ENCODE measurements at regions not wholly inside any gene's neighbourhood (a gene's known extent, or its start where the extent isn't known, plus 50 kb on each side); places are given as distances from the start of the nearest gene placed in this dataset.
"Not testable (repeated sequence)": the region's sequence is repeated elsewhere in the genome, so short reads cannot be mapped to it uniquely, and the experiment has no call there.

GRCh38 chr1:73467731-73468130, 730.2 kb downstream of the LRRIQ3 start:
- no peak for ATAC-seq
- Mint-ChIP-seq H3K4me1 (no peaks in the 10 kb centered on the region), H3K4me3 (no peak overlapping the region), H3K27me3 (no peaks in the 10 kb centered on the region), H3K9me3 (peaks cover 0 to 11% (median 4%) of the 10 kb centered on the region in 11 donors), H3K27ac (no peak overlapping the region), H3K36me3 (no peaks in the 10 kb centered on the region)
- no peaks in the 10 kb centered on the region for H3K9me3 ChIP-seq (ENCODE audit: control insufficient read depth in 2 of 3, low read length in 3 of 3)
- ChIA-PET POLR2A (no interaction called here), CTCF (no interaction called here)
- intact Hi-C loops (cut with micrococcal nuclease) = no loop called here
- no peaks in the 10 kb centered on the region for H3K27me3 ChIP-seq (ENCODE audit: control insufficient read depth in 2 of 2, insufficient read depth in 2 of 2, low read length in 2 of 2)
- no peak for DNase-seq
- H3K36me3 ChIP-seq (ENCODE audit: control insufficient read depth in 2 of 3, insufficient read depth in 3 of 3, low read length in 3 of 3) = no peaks in the 10 kb centered on the region
- no peak overlapping the region for H3K27ac ChIP-seq (ENCODE audit: low read depth, low read length)
- H3K4me3 ChIP-seq (ENCODE audit: low read length) = no peak overlapping the region
- H3K4me1 ChIP-seq (ENCODE audit: control insufficient read depth in 2 of 2, insufficient read depth in 2 of 2, low read length in 2 of 2) = no peaks in the 10 kb centered on the region

- no peaks in the 10 kb centered on the region for H3K4me1 ChIP-seq (ENCODE audit: control insufficient read depth in 2 of 2, insufficient read depth in 2 of 2, low read length in 2 of 2)
- CTCF ChIA-PET = no interaction called here
- no peak overlapping the region for H3K27ac ChIP-seq (ENCODE audit: low read depth, low read length)
- DNase-seq (no peak), ATAC-seq (no peak)
- POLR2A ChIA-PET = no interaction called here
- H3K36me3 Mint-ChIP-seq = peaks cover 0 to 3% (median 0%) of the 10 kb centered on the region in 5 donors
- H3K36me3 ChIP-seq (ENCODE audit: control insufficient read depth in 2 of 3, insufficient read depth in 3 of 3, low read length in 3 of 3) = no peaks in the 10 kb centered on the region
- no peaks in the 10 kb centered on the region for H3K27me3 ChIP-seq (ENCODE audit: control insufficient read depth in 2 of 2, insufficient read depth in 2 of 2, low read length in 2 of 2)
- H3K4me3 ChIP-seq (ENCODE audit: low read length) = no peak overlapping the region
- intact Hi-C loops (cut with micrococcal nuclease) = no loop called here
- H3K9me3 Mint-ChIP-seq = peaks cover 0 to 11% (median 4%) of the 10 kb centered on the region in 11 donors
- H3K4me1 Mint-ChIP-seq = no peaks in the 10 kb centered on the region
- no peak overlapping the region for H3K4me3 Mint-ChIP-seq
- H3K9me3 ChIP-seq (ENCODE audit: control insufficient read depth in 2 of 3, low read length in 3 of 3) = no peaks in the 10 kb centered on the region
- H3K27ac Mint-ChIP-seq = no peak overlapping the region
- H3K27me3 Mint-ChIP-seq = no peaks in the 10 kb centered on the region
Observed at GRCh38 chr1:73463873-73464272, 734.1 kb downstream of the LRRIQ3 start.

- H3K36me3 ChIP-seq (ENCODE audit: control insufficient read depth in 2 of 3, insufficient read depth in 3 of 3, low read length in 3 of 3) = no peaks in the 10 kb centered on the region
- no peaks in the 10 kb centered on the region for H3K36me3 Mint-ChIP-seq
- H3K4me3 ChIP-seq (ENCODE audit: low read length) = no peak overlapping the region
- no peak overlapping the region for H3K27ac ChIP-seq (ENCODE audit: low read depth, low read length)
- ChIA-PET POLR2A (no interaction called here), CTCF (no interaction called here)
- H3K9me3 Mint-ChIP-seq = peaks cover 0 to 16% (median 3%) of the 10 kb centered on the region in 11 donors
- DNase-seq (no peak), ATAC-seq (no peak)
- H3K27me3 ChIP-seq (ENCODE audit: control insufficient read depth in 2 of 2, insufficient read depth in 2 of 2, low read length in 2 of 2) = no peaks in the 10 kb centered on the region
- H3K27me3 Mint-ChIP-seq = no peaks in the 10 kb centered on the region
- no peaks in the 10 kb centered on the region for H3K4me1 Mint-ChIP-seq
- H3K4me1 ChIP-seq (ENCODE audit: control insufficient read depth in 2 of 2, insufficient read depth in 2 of 2, low read length in 2 of 2) = no peaks in the 10 kb centered on the region
- no peak overlapping the region for H3K27ac Mint-ChIP-seq
- no peaks in the 10 kb centered on the region for H3K9me3 ChIP-seq (ENCODE audit: control insufficient read depth in 2 of 3, low read length in 3 of 3)
- intact Hi-C loops (cut with micrococcal nuclease) = no loop called here
- no peak overlapping the region for H3K4me3 Mint-ChIP-seq
Observed at GRCh38 chr1:73452522-73452921, 745.5 kb downstream of the LRRIQ3 start.

GRCh38 chr1:73450668-73451067, 747.3 kb downstream of the LRRIQ3 start:
- H3K4me3 ChIP-seq (ENCODE audit: low read length); H3K4me3 Mint-ChIP-seq; H3K9me3 ChIP-seq (ENCODE audit: control insufficient read depth in 2 of 3, low read length in 3 of 3); H3K36me3 ChIP-seq (ENCODE audit: control insufficient read depth in 2 of 3, insufficient read depth in 3 of 3, low read length in 3 of 3); H3K4me1 ChIP-seq (ENCODE audit: control insufficient read depth in 2 of 2, insufficient read depth in 2 of 2, low read length in 2 of 2); H3K27ac ChIP-seq (ENCODE audit: low read depth, low read length); intact Hi-C loops (cut with micrococcal nuclease); CTCF ChIA-PET; POLR2A ChIA-PET; H3K4me1 Mint-ChIP-seq; H3K27me3 Mint-ChIP-seq; ATAC-seq; H3K27me3 ChIP-seq (ENCODE audit: control insufficient read depth in 2 of 2, insufficient read depth in 2 of 2, low read length in 2 of 2); H3K36me3 Mint-ChIP-seq; DNase-seq; H3K27ac Mint-ChIP-seq: not testable (repeated sequence)
- H3K9me3 Mint-ChIP-seq = peaks cover 0 to 19% (median 4%) of the 10 kb centered on the region in 11 donors

GRCh38 chr1:73411479-73411878, 786.5 kb downstream of the LRRIQ3 start:
- Mint-ChIP-seq H3K4me3 (no peak overlapping the region), H3K4me1 (no peaks in the 10 kb centered on the region), H3K36me3 (no peaks in the 10 kb centered on the region), H3K9me3 (peaks cover 0 to 21% (median 1%) of the 10 kb centered on the region in 11 donors), H3K27ac (no peak overlapping the region), H3K27me3 (no peaks in the 10 kb centered on the region)
- Histone ChIP-seq H3K4me3 (ENCODE audit: low read length) (no peak overlapping the region), H3K9me3 (ENCODE audit: control insufficient read depth in 2 of 3, low read length in 3 of 3) (no peaks in the 10 kb centered on the region), H3K36me3 (ENCODE audit: control insufficient read depth in 2 of 3, insufficient read depth in 3 of 3, low read length in 3 of 3) (no peaks in the 10 kb centered on the region), H3K4me1 (ENCODE audit: control insufficient read depth in 2 of 2, insufficient read depth in 2 of 2, low read length in 2 of 2) (no peaks in the 10 kb centered on the region), H3K27ac (ENCODE audit: low read depth, low read length) (no peak overlapping the region), H3K27me3 (ENCODE audit: control insufficient read depth in 2 of 2, insufficient read depth in 2 of 2, low read length in 2 of 2) (no peaks in the 10 kb centered on the region)
- DNase-seq (no peak), ATAC-seq (no peak)
- ChIA-PET CTCF (no interaction called here), POLR2A (no interaction called here)
- intact Hi-C loops (cut with micrococcal nuclease) = no loop called here

- Histone ChIP-seq H3K4me3 (ENCODE audit: low read length) (no peak overlapping the region), H3K27me3 (ENCODE audit: control insufficient read depth in 2 of 2, insufficient read depth in 2 of 2, low read length in 2 of 2) (no peaks in the 10 kb centered on the region), H3K9me3 (ENCODE audit: control insufficient read depth in 2 of 3, low read length in 3 of 3) (no peaks in the 10 kb centered on the region), H3K36me3 (ENCODE audit: control insufficient read depth in 2 of 3, insufficient read depth in 3 of 3, low read length in 3 of 3) (no peaks in the 10 kb centered on the region), H3K4me1 (ENCODE audit: control insufficient read depth in 2 of 2, insufficient read depth in 2 of 2, low read length in 2 of 2) (no peaks in the 10 kb centered on the region), H3K27ac (ENCODE audit: low read depth, low read length) (no peak overlapping the region)
- CTCF ChIA-PET = no interaction called here
- DNase-seq (no peak), ATAC-seq (no peak)
- H3K4me3 Mint-ChIP-seq = no peak overlapping the region
- intact Hi-C loops (cut with micrococcal nuclease) = no loop called here
- H3K36me3 Mint-ChIP-seq = no peaks in the 10 kb centered on the region
- H3K4me1 Mint-ChIP-seq = no peaks in the 10 kb centered on the region
- POLR2A ChIA-PET = no interaction called here
- peaks cover 0 to 24% (median 2%) of the 10 kb centered on the region in 11 donors for H3K9me3 Mint-ChIP-seq
- no peaks in the 10 kb centered on the region for H3K27me3 Mint-ChIP-seq
- H3K27ac Mint-ChIP-seq = no peak overlapping the region
Observed at GRCh38 chr1:73401666-73402065, 796.3 kb downstream of the LRRIQ3 start.

- ChIA-PET CTCF (no interaction called here), POLR2A (no interaction called here)
- Histone ChIP-seq H3K9me3 (ENCODE audit: control insufficient read depth in 2 of 3, low read length in 3 of 3) (no peaks in the 10 kb centered on the region), H3K27ac (ENCODE audit: low read depth, low read length) (no peak overlapping the region), H3K36me3 (ENCODE audit: control insufficient read depth in 2 of 3, insufficient read depth in 3 of 3, low read length in 3 of 3) (no peaks in the 10 kb centered on the region), H3K4me1 (ENCODE audit: control insufficient read depth in 2 of 2, insufficient read depth in 2 of 2, low read length in 2 of 2) (no peaks in the 10 kb centered on the region), H3K27me3 (ENCODE audit: control insufficient read depth in 2 of 2, insufficient read depth in 2 of 2, low read length in 2 of 2) (no peaks in the 10 kb centered on the region), H3K4me3 (ENCODE audit: low read length) (no peak overlapping the region)
- no peak for DNase-seq
- Mint-ChIP-seq H3K36me3 (peaks cover 0 to 7% (median 0%) of the 10 kb centered on the region in 5 donors), H3K4me1 (no peaks in the 10 kb centered on the region), H3K27me3 (no peaks in the 10 kb centered on the region), H3K9me3 (peaks cover 0 to 11% (median 6%) of the 10 kb centered on the region in 11 donors), H3K27ac (no peak overlapping the region), H3K4me3 (no peak overlapping the region)
- no peak for ATAC-seq
- intact Hi-C loops (cut with micrococcal nuclease) = no loop called here
Observed at GRCh38 chr1:73382966-73383365, 815.0 kb downstream of the LRRIQ3 start.
